MM.1S (cell line): ENCODE measurements at regions not wholly inside any gene's neighbourhood (a gene's known extent, or its start where the extent isn't known, plus 50 kb on each side); places are given as distances from the start of the nearest gene placed in this dataset.

Experiments used
- EZH2 ChIP-seq: fragments of 300-600 bp; sonication (generic); optimal IDR thresholded peaks from 2 replicates; pipeline ENCODE3; 2017; ENCODE audit warnings: low read depth, mild to moderate bottlenecking, antibody characterized with exemption, low read length, mixed read lengths
- TF ChIP-seq, protein P1 (sequence below): fragments of 300-600 bp; sonication (generic); IDR thresholded peaks from 2 replicates; pipeline ENCODE4 v1.5.1; 2016; ENCODE audit warnings: antibody characterized with exemption, low read length, mixed read lengths

- TF ChIP-seq, protein P1, sequence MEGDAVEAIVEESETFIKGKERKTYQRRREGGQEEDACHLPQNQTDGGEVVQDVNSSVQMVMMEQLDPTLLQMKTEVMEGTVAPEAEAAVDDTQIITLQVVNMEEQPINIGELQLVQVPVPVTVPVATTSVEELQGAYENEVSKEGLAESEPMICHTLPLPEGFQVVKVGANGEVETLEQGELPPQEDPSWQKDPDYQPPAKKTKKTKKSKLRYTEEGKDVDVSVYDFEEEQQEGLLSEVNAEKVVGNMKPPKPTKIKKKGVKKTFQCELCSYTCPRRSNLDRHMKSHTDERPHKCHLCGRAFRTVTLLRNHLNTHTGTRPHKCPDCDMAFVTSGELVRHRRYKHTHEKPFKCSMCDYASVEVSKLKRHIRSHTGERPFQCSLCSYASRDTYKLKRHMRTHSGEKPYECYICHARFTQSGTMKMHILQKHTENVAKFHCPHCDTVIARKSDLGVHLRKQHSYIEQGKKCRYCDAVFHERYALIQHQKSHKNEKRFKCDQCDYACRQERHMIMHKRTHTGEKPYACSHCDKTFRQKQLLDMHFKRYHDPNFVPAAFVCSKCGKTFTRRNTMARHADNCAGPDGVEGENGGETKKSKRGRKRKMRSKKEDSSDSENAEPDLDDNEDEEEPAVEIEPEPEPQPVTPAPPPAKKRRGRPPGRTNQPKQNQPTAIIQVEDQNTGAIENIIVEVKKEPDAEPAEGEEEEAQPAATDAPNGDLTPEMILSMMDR: no peak
- no peak for TF ChIP-seq EZH2
Observed at GRCh38 chr2:226131299-226131784, 668.3 kb downstream of the IRS1 start.
